Brain microvascular endothelial cell (primary cell): ENCODE measurements at regions not wholly inside any gene's neighbourhood (a gene's known extent, or its start where the extent isn't known, plus 50 kb on each side); places are given as distances from the start of the nearest gene placed in this dataset.

ENCODE experiments used
- DNase-seq: peaks from one replicate; pipeline ENCODE4 v3.0.0-alpha.2; 2020
- H3K27ac ChIP-seq: fragments of 250-450 bp; sonication (Bioruptor Pico); 2 replicates; pipeline ENCODE4 v1.5.1; 2020; ENCODE audit warnings: mild to moderate bottlenecking, moderate library complexity
- H3K27me3 ChIP-seq: fragments of 250-450 bp; sonication (Bioruptor Pico); replicated peaks from 2 replicates; pipeline ENCODE4 v1.5.1; 2020; ENCODE audit warnings: mild to moderate bottlenecking
- H3K36me3 ChIP-seq: fragments of 250-450 bp; sonication (Bioruptor Pico); replicated peaks from 2 replicates; pipeline ENCODE4 v1.5.1; 2020; ENCODE audit warnings: mild to moderate bottlenecking
- H3K4me3 ChIP-seq: 2 replicates; pipeline ENCODE4 v1.5.1; 2011; ENCODE audit warnings: low read depth, mild to moderate bottlenecking, control low read depth, low read length, moderate library complexity
- in situ Hi-C: cut with HindIII; loops from 2 replicates; pipeline ENCODE4 v1.10.0; 2017; ENCODE audit warnings: low sequenced_read_pairs, low pct_ligation_motif_present
- TF ChIP-seq, protein P1 (sequence below): IDR thresholded peaks from 2 replicates; pipeline ENCODE4 v1.5.1; 2011; ENCODE audit warnings: low read depth, mild to moderate bottlenecking, moderate library complexity, low read length, control low read depth, inconsistent platforms; ENCODE audit errors: missing control alignments

DNA sequence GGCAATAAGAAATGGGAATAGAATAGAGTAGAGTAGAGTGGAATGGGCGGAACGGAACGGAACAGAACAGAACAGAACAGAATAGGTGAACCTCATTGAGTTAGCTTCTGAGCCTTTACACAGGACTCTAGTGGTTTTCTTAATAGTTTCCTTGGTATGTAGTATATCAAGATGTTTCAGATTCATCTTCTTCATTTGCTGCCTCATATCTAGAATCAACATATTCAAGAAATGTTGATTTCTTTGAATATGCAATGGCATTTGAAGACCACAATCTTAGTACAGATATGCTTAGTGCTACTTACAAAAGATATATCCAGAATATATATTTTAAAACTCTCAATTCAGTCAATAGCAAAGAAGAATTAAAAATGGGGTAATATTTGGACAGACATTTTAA lies 133.8 kb downstream of the TSEN15 start:
- Histone ChIP-seq H3K27me3 (no peaks in the 10 kb centered on the region), H3K4me3 (no peak overlapping the region), H3K27ac (no peak overlapping the region), H3K36me3 (no peaks in the 10 kb centered on the region)
- DNase-seq = no peak
- in situ Hi-C loops = no loop called here
- TF ChIP-seq, protein P1, sequence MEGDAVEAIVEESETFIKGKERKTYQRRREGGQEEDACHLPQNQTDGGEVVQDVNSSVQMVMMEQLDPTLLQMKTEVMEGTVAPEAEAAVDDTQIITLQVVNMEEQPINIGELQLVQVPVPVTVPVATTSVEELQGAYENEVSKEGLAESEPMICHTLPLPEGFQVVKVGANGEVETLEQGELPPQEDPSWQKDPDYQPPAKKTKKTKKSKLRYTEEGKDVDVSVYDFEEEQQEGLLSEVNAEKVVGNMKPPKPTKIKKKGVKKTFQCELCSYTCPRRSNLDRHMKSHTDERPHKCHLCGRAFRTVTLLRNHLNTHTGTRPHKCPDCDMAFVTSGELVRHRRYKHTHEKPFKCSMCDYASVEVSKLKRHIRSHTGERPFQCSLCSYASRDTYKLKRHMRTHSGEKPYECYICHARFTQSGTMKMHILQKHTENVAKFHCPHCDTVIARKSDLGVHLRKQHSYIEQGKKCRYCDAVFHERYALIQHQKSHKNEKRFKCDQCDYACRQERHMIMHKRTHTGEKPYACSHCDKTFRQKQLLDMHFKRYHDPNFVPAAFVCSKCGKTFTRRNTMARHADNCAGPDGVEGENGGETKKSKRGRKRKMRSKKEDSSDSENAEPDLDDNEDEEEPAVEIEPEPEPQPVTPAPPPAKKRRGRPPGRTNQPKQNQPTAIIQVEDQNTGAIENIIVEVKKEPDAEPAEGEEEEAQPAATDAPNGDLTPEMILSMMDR = no peak

DNA sequence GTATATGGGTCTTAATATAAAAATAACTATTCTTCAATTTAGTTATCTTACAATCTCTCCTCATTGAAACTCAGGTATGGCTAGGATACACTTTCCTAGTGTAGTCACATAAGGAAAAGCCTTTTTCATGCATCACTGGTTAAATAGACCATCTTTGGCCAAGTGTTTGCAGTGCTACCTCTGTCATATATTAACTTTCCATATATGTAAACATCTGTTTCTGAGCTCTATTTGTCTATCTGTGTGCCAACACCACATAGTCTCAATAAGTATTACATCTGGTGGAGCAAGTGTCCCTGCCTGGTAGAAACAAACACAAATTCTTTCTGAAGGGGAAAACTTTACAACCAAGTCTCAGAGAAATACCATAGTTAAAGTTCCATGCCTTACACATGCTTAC lies 134.6 kb downstream of the TSEN15 start:
- Histone ChIP-seq H3K36me3 (no peaks in the 10 kb centered on the region), H3K27ac (no peak overlapping the region), H3K4me3 (no peak overlapping the region), H3K27me3 (no peaks in the 10 kb centered on the region)
- TF ChIP-seq, protein P1 = no peak
- in situ Hi-C loops = no loop called here
- no peak for DNase-seq

DNA sequence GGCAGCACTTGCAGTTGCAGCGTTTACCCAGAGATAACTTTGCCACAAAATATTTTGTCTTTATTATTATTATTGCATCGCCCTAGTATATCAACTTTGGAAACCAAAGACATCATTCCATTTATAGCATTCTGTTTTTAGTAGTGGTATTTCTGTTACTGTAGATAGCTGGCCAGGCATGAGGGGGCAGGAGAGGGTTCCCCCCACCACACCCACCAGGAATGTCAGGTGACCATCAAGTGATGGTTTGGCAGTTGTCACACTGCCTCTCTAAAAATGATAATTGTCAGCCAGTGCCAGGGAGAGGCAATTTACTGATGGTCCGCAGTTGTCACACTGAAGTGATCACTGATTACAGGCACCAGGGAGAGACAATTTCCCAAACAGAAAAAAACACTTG lies 135.6 kb downstream of the TSEN15 start:
- in situ Hi-C loops = no loop called here

DNA sequence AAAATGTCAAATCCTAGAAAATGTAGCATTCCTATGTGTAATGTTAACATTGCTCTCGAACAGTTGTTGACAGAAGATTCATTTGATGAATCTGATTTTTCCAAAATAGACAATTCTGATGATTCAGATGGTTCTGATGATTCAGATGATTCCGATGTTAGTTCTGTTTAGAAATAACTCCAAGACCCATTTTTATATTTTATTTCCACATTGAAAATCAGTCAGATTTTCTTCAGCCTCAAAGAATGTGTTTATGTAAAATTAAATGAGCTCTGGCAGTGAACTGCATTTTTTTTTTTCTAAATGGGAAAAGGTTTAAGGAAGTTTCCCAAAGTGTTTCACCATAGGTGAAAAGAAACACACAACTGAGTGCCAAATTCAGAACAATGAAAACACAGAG lies 136.5 kb downstream of the TSEN15 start:
- Histone ChIP-seq H3K4me3 (no peak overlapping the region), H3K36me3 (no peaks in the 10 kb centered on the region), H3K27me3 (no peaks in the 10 kb centered on the region), H3K27ac (no peak overlapping the region)
- DNase-seq = no peak
- in situ Hi-C loops = no loop called here
- TF ChIP-seq, protein P1 = no peak

More for the DNA sequence above, 135.6 kb downstream of the TSEN15 start:
- Histone ChIP-seq H3K36me3 (no peaks in the 10 kb centered on the region), H3K27ac (no peak overlapping the region), H3K27me3 (no peaks in the 10 kb centered on the region), H3K4me3 (no peak overlapping the region)
- TF ChIP-seq, protein P1 = no peak
- DNase-seq = no peak

DNA sequence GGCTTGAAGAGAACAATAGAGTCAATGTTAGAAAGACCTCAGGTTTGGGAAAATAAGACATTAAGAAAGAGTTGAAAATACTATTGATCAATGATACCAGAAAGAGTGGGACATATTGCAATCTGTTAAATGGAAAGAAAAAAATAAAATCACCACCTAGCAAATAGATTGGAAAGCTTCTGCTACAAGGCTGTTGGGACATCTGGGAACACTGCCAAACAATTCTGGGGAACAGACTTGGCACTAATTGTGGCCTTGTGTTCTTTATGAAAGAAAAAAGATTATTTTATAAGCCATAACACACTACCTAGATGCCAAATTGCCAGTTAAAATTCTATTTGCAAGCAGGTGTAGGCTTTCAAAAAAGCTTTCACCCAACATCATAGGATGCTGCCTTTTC lies 137.8 kb downstream of the TSEN15 start:
- Histone ChIP-seq H3K27ac (no peak overlapping the region), H3K36me3 (no peaks in the 10 kb centered on the region), H3K27me3 (no peaks in the 10 kb centered on the region), H3K4me3 (no peak overlapping the region)
- TF ChIP-seq, protein P1 = no peak
- DNase-seq = no peak
- in situ Hi-C loops = no loop called here

DNA sequence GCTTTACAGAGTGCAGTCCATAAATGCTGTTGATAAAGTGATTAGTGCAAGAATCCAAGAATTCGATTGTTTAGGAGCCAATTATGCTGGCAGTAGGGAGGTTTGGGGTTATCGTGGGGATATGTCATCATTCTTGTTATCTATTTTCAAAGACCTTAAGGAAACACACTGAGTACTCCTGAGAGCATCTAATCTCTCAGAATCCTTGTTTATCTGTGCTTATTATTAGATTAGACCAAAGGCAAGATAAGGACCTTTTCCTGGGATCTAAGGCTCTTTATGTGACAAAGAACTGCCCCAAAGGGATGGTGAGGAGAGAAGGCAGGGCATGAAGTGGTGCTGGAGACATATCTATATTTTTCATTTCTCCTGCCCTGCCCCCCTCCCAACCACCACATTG lies 139.1 kb downstream of the TSEN15 start:
- in situ Hi-C loops = no loop called here
- Histone ChIP-seq H3K27me3 (no peaks in the 10 kb centered on the region), H3K27ac (no peak overlapping the region), H3K4me3 (no peak overlapping the region), H3K36me3 (no peaks in the 10 kb centered on the region)
- TF ChIP-seq, protein P1 = no peak
- DNase-seq = no peak
